ENCODE measurements at regions not wholly inside any gene's neighbourhood (a gene's known extent, or its start where the extent isn't known, plus 50 kb on each side); places are given as distances from the start of the nearest gene placed in this dataset.

DNA sequence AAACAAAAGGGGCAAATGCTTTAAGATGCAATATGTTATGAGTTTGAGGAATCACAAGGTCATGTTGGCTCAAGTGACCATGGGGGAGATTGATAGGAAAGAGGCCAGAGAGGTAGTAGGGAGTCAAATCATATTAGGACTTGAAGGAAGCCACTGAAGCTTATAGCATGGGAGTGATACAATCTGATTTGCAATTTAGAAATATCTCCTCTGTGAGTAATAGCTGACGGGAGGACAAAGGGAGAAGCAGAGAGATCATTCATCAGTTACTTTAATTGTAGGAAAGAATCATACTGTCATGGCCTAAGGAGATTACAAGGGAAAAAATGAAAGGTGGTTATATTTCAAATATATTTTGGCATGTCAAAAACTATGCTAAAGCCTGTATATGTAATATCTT lies 793.6 kb upstream of the RAG2 start:
- Histone ChIP-seq H3K4me3 (ENCODE audit: low read depth, low read length) (no peak overlapping the region), H2AFZ (no peak overlapping the region)
- TF ChIP-seq, protein P1, sequence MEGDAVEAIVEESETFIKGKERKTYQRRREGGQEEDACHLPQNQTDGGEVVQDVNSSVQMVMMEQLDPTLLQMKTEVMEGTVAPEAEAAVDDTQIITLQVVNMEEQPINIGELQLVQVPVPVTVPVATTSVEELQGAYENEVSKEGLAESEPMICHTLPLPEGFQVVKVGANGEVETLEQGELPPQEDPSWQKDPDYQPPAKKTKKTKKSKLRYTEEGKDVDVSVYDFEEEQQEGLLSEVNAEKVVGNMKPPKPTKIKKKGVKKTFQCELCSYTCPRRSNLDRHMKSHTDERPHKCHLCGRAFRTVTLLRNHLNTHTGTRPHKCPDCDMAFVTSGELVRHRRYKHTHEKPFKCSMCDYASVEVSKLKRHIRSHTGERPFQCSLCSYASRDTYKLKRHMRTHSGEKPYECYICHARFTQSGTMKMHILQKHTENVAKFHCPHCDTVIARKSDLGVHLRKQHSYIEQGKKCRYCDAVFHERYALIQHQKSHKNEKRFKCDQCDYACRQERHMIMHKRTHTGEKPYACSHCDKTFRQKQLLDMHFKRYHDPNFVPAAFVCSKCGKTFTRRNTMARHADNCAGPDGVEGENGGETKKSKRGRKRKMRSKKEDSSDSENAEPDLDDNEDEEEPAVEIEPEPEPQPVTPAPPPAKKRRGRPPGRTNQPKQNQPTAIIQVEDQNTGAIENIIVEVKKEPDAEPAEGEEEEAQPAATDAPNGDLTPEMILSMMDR (IDR thresholded peaks at IDR 0.05) = no peak

DNA sequence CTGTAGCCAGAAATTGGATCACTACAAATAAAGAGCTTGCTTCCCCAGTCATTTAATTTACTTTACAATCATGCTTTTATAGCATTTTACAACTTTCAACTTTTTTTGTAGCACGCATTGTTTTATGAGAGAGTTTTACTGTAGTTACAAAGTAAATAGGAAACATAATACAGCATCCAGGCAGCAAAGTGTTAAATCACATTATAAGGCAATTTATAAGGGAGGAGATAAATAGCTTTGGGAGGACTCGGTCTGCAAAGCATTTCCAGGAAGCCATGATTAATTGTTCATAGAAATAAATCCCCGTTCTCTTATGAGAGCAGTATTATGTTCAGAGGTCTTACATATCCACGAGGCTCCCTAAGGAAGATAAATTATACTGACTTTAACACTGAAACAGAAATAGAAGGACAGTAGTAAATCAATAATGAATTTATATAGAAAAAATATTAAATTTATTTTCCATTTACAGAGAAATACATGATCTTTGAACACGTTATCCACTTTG lies 792.6 kb upstream of the RAG2 start:
- Histone ChIP-seq H3K27ac (no peak overlapping the region), H3K36me3 (ENCODE audit: control insufficient read depth, insufficient read depth, low read length) (no peaks in the 10 kb centered on the region), H3K4me2 (ENCODE audit: low read length) (no peak overlapping the region), H3K79me2 (no peaks in the 10 kb centered on the region), H3K4me3 (ENCODE audit: low read depth, low read length) (no peak overlapping the region), H3K27me3 (ENCODE audit: control insufficient read depth, insufficient read depth, low read length) (no peaks in the 10 kb centered on the region), H3K9me3 (ENCODE audit: control insufficient read depth, low read length) (no peaks in the 10 kb centered on the region), H3K9ac (no peak overlapping the region), H2AFZ (no peak overlapping the region), H3K4me1 (no peaks in the 10 kb centered on the region)
- TF ChIP-seq, protein P1 (IDR thresholded peaks at IDR 0.05) = no peak

More for the DNA sequence above, 793.6 kb upstream of the RAG2 start:
- Histone ChIP-seq H3K4me2 (ENCODE audit: low read length) (no peak overlapping the region), H3K9me3 (ENCODE audit: control insufficient read depth, low read length) (no peaks in the 10 kb centered on the region), H3K36me3 (ENCODE audit: control insufficient read depth, insufficient read depth, low read length) (no peaks in the 10 kb centered on the region), H3K27ac (no peak overlapping the region), H3K4me1 (no peaks in the 10 kb centered on the region), H3K27me3 (ENCODE audit: control insufficient read depth, insufficient read depth, low read length) (no peaks in the 10 kb centered on the region), H3K9ac (no peak overlapping the region), H3K79me2 (no peaks in the 10 kb centered on the region)

DNA sequence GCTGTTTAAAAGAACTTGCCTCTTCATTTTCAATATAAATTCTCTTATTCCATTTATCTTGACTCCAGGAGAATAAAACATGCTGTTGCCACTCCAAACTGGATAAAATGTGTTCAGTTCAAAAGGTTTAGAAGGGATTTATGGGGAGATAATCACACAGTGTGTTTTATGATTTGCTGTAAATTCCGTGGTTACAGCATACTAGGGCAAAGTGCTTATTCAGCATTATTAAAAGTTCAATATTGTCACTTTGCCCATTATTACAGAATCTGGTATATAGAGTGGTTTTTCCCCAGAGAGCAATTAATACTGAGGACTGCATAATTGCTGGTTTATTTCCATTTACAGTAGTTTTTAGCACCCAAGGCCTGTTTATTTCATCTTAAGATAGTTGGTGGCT lies 780.9 kb upstream of the RAG2 start:
- TF ChIP-seq, protein P1 (IDR thresholded peaks at IDR 0.05) = no peak
- H3K36me3 ChIP-seq (ENCODE audit: control insufficient read depth, insufficient read depth, low read length) = no peaks in the 10 kb centered on the region
- H3K79me2 ChIP-seq = no peaks in the 10 kb centered on the region
- no peak overlapping the region for H3K4me2 ChIP-seq (ENCODE audit: low read length)
- H3K4me1 ChIP-seq = no peaks in the 10 kb centered on the region
- H2AFZ ChIP-seq = no peak overlapping the region
- no peak overlapping the region for H3K9ac ChIP-seq
- H3K27ac ChIP-seq = no peak overlapping the region
- H3K27me3 ChIP-seq (ENCODE audit: control insufficient read depth, insufficient read depth, low read length) = no peaks in the 10 kb centered on the region
- no peak overlapping the region for H3K4me3 ChIP-seq (ENCODE audit: low read depth, low read length)
- H3K9me3 ChIP-seq (ENCODE audit: control insufficient read depth, low read length) = no peaks in the 10 kb centered on the region

DNA sequence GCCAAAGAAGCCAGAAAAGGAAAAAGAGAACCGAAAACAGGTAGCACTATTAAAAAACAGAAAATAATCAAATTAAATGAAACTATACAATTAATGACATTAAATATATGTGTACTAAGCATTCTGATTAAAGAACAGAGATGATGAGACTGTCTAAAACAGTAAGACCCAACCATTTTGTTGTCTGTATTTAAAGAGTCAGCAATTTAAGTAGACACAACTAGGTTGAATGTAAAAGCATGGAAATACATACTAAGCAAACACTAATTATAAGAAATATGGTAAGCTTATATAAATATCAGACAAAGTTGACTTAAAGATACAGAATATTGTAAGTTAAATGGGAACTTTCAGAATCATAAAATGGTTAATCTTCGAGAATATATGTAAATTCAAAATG lies 774.6 kb upstream of the RAG2 start:
- no peaks in the 10 kb centered on the region for H3K79me2 ChIP-seq

More for the DNA sequence above, 774.6 kb upstream of the RAG2 start:
- Histone ChIP-seq H3K27ac (no peak overlapping the region), H3K4me1 (no peaks in the 10 kb centered on the region), H3K4me3 (ENCODE audit: low read depth, low read length) (no peak overlapping the region), H2AFZ (no peak overlapping the region), H3K4me2 (ENCODE audit: low read length) (no peak overlapping the region), H3K27me3 (ENCODE audit: control insufficient read depth, insufficient read depth, low read length) (no peaks in the 10 kb centered on the region), H3K9me3 (ENCODE audit: control insufficient read depth, low read length) (no peaks in the 10 kb centered on the region), H3K9ac (no peak overlapping the region), H3K36me3 (ENCODE audit: control insufficient read depth, insufficient read depth, low read length) (no peaks in the 10 kb centered on the region)
- TF ChIP-seq, protein P1 (IDR thresholded peaks at IDR 0.05) = no peak
